ENCODE measurements at regions not wholly inside any gene's neighbourhood (a gene's known extent, or its start where the extent isn't known, plus 50 kb on each side); places are given as distances from the start of the nearest gene placed in this dataset.

DNA sequence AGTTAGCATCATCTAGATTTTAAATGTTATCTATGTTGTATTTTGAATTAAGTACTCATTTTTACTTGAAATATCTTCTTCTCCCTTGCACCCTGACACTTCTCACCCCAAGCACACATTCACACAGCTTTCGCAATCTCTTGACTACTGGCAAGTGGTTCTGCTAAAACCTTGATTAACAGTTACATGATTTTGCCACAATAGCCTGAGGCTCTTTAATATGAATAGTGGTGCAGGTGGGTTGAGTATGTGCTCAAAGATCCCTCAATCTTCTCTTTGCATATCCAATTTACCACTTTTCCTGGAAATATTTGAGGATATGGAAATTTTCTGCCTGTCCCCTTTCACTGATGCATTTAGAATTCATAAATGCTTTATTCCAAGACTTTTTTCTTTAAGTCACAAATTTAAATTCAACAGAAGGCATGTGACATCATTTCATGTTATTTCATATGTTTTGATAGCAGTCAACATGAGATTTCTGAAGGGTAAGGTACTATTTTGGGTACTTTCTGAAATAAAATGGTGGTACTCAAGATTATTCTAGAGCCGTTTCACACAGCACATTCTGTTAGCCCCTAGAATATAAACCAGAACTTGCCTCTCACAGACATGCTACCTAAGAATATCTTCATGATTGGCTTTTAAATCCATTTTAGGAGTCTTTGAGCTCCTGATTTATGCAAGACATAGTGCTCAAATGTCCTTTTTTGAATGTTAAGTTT is 339.7 kb downstream of the RPRM start:
- no peaks in the 10 kb centered on the region for H3K4me1 ChIP-seq
- H3K36me3 ChIP-seq, result no peaks in the 10 kb centered on the region
- DNase-seq, result no peak
- TF ChIP-seq, protein P1, sequence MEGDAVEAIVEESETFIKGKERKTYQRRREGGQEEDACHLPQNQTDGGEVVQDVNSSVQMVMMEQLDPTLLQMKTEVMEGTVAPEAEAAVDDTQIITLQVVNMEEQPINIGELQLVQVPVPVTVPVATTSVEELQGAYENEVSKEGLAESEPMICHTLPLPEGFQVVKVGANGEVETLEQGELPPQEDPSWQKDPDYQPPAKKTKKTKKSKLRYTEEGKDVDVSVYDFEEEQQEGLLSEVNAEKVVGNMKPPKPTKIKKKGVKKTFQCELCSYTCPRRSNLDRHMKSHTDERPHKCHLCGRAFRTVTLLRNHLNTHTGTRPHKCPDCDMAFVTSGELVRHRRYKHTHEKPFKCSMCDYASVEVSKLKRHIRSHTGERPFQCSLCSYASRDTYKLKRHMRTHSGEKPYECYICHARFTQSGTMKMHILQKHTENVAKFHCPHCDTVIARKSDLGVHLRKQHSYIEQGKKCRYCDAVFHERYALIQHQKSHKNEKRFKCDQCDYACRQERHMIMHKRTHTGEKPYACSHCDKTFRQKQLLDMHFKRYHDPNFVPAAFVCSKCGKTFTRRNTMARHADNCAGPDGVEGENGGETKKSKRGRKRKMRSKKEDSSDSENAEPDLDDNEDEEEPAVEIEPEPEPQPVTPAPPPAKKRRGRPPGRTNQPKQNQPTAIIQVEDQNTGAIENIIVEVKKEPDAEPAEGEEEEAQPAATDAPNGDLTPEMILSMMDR (IDR thresholded peaks at IDR 0.05), result no peak
- TF ChIP-seq POLR2A (IDR thresholded peaks at IDR 0.05), result no peak
- no peak overlapping the region for H3K4me3 ChIP-seq
- no peaks in the 10 kb centered on the region for H3K9me3 ChIP-seq
- no peak overlapping the region for H3K27ac ChIP-seq
- no peaks in the 10 kb centered on the region for H3K27me3 ChIP-seq

DNA sequence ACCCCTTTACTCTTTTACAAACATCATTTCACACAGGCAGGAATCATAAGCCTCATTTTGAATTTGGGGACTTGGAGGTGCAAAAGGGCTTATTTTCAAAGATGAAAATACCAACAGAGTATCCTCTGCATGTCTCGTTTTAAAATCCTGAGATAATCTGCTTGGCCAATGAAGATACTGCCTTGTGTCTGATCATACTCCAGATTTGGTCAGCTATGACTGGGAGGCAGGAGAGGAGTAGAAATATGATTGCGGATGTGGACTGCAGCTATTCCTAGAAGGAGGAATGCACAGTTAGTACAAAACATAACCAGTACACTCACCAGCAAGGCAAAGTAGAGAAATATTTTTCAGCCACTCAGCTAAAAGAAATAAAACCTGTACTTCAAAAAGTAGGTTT is 342.3 kb downstream of the RPRM start:
- Histone ChIP-seq H3K4me1 (no peaks in the 10 kb centered on the region), H3K27me3 (no peaks in the 10 kb centered on the region), H3K9me3 (no peaks in the 10 kb centered on the region), H3K4me3 (no peak overlapping the region), H3K36me3 (no peaks in the 10 kb centered on the region), H3K27ac (no peak overlapping the region)
- DNase-seq, result no peak
- TF ChIP-seq, protein P1 (IDR thresholded peaks at IDR 0.05), result no peak
- TF ChIP-seq POLR2A (IDR thresholded peaks at IDR 0.05), result no peak

DNA sequence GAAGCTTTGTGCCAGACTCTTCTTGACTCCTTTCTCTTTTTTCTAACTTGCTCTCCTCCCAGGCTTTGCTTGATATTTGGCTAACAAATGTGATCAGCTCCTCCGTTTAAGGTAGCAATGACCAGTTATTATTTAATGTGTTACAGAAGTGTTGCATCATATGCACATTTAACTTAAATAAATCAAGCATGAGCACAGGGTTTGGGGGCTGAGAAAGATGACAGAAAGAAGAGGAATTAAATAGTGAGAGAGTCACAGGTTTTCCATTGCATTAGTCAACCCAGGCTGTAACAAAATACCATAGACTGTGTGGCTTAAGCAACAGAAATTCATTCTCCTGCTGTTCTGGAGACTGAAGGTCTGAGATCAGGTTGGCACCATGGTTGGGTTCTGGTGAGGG is 343.8 kb downstream of the RPRM start:
- no peaks in the 10 kb centered on the region for H3K36me3 ChIP-seq
- no peak for TF ChIP-seq POLR2A (IDR thresholded peaks at IDR 0.05)
- no peaks in the 10 kb centered on the region for H3K4me1 ChIP-seq
- H3K27me3 ChIP-seq, result no peaks in the 10 kb centered on the region
- no peak for DNase-seq
- no peak overlapping the region for H3K27ac ChIP-seq
- H3K4me3 ChIP-seq, result no peak overlapping the region
- H3K9me3 ChIP-seq, result no peaks in the 10 kb centered on the region

DNA sequence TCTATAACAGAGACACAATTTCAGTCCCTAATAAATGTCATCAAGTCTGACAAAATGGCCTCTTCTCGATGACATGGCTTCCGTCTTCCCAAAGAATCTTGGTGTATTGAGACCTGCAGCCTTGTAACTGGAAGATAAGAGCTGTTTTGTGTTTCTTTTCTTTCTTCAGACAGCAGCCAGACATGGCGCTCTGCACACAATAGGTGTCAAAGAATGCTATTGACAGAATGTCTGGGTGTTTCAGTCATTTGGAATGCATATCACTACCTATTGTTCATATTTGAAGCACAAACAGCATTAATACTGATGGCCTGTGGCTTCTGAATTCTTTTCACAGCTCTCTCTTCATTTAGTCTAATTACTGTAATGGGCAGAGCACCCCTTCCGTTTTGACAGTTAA is 344.8 kb downstream of the RPRM start:
- no peaks in the 10 kb centered on the region for H3K27me3 ChIP-seq
- TF ChIP-seq, protein P1 (IDR thresholded peaks at IDR 0.05), result no peak
- TF ChIP-seq POLR2A (IDR thresholded peaks at IDR 0.05), result no peak
- no peak overlapping the region for H3K4me3 ChIP-seq
- no peak overlapping the region for H3K27ac ChIP-seq
- no peaks in the 10 kb centered on the region for H3K4me1 ChIP-seq
- no peak for DNase-seq
- no peaks in the 10 kb centered on the region for H3K36me3 ChIP-seq
- H3K9me3 ChIP-seq, result no peaks in the 10 kb centered on the region

DNA sequence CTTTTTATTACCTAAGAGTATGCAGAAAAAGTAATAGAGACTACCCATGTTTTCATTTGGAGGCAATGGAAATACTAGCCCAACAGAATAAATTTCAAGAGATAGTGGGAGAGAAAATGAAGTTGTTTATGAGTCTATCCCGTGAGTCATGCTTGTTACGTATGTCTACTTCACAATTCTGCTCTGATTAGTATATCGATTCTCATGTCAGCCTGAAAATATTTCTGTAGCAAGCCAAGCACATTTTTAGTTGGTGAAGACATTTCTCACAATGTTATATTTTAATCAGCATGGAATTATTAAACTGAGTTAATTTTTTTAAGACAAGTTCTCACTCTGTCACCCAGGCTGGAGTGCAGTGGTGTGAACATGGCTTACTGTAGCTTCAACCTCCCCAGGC is 346.1 kb downstream of the RPRM start:
- Histone ChIP-seq H3K36me3 (no peaks in the 10 kb centered on the region), H3K9me3 (no peaks in the 10 kb centered on the region), H3K27me3 (no peaks in the 10 kb centered on the region), H3K4me3 (no peak overlapping the region), H3K27ac (no peak overlapping the region), H3K4me1 (no peaks in the 10 kb centered on the region)
- no peak for DNase-seq
- TF ChIP-seq, protein P1 (IDR thresholded peaks at IDR 0.05), result no peak
- TF ChIP-seq POLR2A (IDR thresholded peaks at IDR 0.05), result no peak

DNA sequence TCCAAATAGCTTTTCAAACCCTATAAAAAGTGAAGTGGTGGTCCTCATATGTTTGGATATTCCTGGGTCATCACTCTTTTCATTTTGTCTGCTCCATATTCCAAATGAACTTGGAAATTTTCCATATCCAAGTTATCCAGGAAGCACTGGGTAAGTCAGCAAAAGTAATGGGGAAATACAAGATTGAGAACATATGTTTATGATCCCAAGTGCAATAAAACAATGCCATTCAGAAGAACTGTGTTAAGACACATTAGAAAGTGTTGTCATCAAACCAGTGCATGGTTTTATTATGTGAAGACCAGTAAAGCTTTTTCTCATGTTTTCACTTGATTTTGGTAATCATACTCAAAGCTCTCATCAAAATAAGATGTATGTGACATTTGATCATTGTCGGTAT is 363.4 kb downstream of the RPRM start:
- Histone ChIP-seq H3K4me1 (no peaks in the 10 kb centered on the region), H3K36me3 (no peaks in the 10 kb centered on the region), H3K27ac (no peak overlapping the region), H3K4me3 (no peak overlapping the region), H3K27me3 (no peaks in the 10 kb centered on the region), H3K9me3 (no peaks in the 10 kb centered on the region)
- no peak for DNase-seq
- TF ChIP-seq, protein P1 (IDR thresholded peaks at IDR 0.05), result no peak
- TF ChIP-seq POLR2A (IDR thresholded peaks at IDR 0.05), result no peak

All from Peyer's patch (tissue), 4 donors.